ENCODE measurements at regions not wholly inside any gene's neighbourhood (a gene's known extent, or its start where the extent isn't known, plus 50 kb on each side); places are given as distances from the start of the nearest gene placed in this dataset.
"Not testable (repeated sequence)": the region's sequence is repeated elsewhere in the genome, so short reads cannot be mapped to it uniquely, and the experiment has no call there.

DNA sequence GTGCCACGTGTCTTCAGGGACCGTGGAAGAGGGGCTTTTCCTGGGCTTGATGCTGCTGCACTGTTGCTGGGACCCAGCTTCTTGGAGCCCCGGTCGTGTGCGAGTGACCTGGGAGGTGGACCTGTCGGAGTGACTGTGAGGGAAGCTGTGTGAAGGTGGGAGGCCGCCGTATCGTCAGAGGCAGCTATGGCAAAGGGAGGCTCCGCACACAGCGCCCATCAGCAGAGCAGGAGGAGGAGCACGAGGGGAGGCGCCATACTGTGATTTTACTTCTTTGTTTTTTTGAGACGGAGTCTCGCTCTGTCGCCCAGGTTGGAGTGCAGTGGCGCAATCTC lies 171.0 kb downstream of the LAT start:
- TF ChIP-seq, protein P1, sequence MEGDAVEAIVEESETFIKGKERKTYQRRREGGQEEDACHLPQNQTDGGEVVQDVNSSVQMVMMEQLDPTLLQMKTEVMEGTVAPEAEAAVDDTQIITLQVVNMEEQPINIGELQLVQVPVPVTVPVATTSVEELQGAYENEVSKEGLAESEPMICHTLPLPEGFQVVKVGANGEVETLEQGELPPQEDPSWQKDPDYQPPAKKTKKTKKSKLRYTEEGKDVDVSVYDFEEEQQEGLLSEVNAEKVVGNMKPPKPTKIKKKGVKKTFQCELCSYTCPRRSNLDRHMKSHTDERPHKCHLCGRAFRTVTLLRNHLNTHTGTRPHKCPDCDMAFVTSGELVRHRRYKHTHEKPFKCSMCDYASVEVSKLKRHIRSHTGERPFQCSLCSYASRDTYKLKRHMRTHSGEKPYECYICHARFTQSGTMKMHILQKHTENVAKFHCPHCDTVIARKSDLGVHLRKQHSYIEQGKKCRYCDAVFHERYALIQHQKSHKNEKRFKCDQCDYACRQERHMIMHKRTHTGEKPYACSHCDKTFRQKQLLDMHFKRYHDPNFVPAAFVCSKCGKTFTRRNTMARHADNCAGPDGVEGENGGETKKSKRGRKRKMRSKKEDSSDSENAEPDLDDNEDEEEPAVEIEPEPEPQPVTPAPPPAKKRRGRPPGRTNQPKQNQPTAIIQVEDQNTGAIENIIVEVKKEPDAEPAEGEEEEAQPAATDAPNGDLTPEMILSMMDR (IDR thresholded peaks at IDR 0.05), result not testable (repeated sequence)
- not testable (repeated sequence) for TF ChIP-seq POLR2A (IDR thresholded peaks at IDR 0.05)

Data from body of pancreas (tissue), 4 donors.